GM18868 (cell line): ENCODE measurements at regions not wholly inside any gene's neighbourhood (a gene's known extent, or its start where the extent isn't known, plus 50 kb on each side); places are given as distances from the start of the nearest gene placed in this dataset.

Experiments used
- ATAC-seq: cut with Tn5 transposase; IDR thresholded peaks from one replicate; pipeline ENCODE4 v1.9.1; 2021; ENCODE audit warnings: mild to moderate bottlenecking, moderate library complexity; ENCODE audit not compliant: unreplicated experiment

DNA sequence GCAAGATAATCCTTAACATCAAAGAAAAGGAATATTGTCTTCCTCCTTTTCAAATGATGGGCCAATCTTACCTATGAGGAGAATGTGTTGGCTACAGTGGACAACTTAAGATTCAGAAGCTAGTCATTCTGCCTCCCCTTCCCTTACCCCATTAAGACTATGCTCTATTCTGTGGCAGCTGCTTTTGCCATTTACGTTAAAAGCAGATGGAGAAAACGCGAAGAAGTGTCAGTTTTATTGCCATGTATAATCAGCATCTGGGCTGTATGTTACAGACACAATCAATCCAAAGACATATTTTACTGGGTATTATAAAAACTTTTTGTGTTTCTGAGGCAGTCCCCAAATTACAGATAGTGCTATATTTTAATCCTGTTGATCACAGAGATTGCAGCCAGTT is 196.1 kb upstream of the PACRGL start:
- ATAC-seq = no peak

DNA sequence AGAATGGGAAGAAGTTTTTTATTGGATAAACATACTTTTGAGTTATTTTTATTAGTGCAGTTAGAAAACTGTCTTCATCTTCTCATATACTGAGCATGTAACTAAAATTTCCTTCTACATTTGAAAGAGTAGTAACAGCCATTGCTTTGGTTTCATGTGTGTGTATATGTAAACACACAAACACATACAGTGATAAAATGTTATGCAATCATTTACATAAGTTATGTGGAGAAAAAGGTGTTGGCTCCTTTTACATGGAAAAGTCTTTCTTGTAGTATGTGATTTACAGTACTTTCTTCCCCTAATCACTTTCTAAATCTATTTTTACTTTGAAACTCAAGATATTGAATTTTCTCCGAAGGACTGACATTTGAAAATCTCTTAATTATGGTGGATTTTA is 194.3 kb upstream of the PACRGL start:
- ATAC-seq = no peak

DNA sequence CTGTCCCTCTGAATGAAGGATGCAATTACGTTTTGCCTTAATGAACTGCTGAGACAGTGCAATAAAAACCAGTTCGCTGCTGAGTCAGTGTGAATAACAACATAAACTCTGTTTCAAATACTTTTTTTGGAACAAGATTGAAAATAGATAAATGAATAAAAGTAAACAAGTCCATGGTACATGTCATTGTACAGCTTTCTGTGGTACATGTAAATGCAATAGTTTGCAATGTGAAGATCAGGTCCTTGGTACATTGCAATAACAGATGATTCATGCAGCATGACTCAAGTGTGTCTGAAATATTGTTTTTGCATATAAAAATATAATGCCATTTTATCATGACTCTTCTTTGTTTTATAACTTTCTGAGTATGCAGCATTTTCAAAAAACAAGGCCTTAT is 193.4 kb upstream of the PACRGL start:
- ATAC-seq = no peak

DNA sequence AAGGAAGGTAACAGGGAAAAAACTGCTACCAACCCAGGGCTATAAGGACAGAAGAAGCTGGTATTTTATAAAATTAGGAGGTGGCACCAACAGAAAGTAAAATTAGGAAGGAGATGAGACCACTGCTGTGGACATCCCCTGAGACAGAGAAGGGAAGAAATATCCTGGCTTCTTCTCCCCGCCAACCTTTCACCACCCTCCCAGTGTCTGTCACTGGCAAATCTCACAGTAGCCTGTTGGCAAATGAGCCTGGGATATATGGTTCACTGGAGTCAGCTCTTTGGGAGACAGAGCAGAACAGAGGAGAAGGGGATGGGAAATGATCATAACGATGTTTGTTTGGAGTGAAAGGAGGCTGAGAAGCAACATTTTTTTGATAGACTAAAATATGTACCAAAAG is 190.9 kb upstream of the PACRGL start:
- ATAC-seq = no peak

DNA sequence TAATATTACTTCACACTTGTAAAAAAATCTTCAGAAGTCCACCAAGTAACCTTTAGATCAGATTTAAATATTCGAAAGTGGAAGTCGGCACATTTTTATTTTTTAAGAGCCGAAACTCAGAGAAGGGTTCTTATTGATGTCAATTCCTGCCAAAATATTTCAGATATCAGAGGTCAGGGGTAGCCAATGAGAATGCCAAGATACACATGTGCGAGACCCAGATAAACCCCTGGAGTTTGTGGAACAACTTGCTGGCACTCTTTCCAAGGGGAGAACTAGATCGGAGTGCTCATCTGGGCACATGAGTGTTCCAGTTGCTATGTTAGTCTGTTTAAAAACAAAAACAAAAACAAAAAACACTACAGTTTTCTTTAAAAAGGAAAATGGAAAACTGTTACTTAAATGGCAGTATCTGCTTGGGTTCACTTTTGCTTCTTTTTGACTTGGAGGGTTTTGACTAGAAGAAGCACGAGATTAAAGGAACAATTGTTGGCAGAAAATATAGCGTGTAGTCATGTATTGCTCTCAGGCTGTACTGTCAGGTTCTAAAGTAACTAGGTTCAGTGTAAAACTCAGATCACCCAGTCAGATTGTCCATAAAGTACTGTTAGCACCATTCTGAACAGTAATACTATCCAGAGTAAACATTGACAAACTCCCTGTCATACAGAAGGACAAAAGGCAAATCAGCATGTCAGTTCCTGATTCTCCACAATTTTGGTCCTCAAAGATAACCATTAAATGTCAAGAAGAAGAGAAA is 188.0 kb upstream of the PACRGL start:
- ATAC-seq = no peak

DNA sequence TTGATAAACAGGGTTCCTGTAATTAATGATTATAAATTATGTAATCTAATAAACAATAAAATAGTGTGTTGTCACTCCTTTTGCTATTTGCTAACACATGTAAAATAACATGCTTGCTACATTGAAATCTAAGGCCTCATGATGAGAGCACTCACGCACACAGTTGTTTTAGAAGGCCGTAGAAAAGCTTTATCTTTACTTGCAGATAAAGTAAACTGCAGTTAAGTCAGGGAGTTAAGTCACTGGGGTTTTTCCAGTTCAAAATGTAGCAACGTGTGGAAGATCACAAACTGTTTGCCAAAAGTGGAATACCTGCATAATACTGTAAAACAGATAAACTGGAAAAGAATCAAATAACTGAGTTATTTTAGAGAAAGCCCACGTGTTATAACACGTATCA is 187.3 kb upstream of the PACRGL start:
- no peak for ATAC-seq

DNA sequence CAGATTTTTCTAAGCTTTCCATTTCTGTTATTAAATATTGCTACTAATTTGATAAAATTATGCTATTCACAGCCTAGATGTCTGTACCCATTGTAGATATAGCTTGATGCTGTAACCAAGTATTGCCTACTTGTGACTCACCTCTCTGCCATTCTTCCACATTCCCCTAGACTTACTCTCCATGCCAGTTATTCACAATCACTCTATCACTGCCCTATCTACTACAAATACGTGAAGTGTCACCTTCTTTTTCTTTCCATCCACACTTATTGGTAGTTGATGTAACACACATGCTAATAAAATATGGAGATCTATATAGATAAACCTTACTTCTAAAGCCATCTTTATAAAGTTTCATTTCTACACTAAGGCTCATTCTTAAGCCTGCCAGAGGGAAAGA is 179.4 kb upstream of the PACRGL start:
- ATAC-seq = no peak

DNA sequence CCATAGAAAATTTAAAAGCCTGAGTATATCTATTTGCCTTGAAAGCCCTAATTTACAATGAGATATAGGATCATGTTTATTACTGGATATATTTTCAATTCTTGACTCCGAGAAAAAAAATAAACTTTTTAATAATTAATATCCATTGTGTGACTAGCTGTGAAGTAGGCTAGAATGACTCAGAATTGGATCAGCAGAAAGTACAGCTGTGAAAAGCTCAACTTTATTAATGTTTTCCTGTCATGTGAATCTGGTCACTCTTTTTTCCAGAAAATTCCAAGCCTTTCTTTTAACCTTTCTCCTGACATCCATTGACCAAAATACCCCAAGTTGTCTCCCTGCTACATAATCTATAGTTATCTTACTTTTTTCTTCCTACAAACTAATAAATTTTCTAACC is 171.8 kb upstream of the PACRGL start:
- no peak for ATAC-seq

DNA sequence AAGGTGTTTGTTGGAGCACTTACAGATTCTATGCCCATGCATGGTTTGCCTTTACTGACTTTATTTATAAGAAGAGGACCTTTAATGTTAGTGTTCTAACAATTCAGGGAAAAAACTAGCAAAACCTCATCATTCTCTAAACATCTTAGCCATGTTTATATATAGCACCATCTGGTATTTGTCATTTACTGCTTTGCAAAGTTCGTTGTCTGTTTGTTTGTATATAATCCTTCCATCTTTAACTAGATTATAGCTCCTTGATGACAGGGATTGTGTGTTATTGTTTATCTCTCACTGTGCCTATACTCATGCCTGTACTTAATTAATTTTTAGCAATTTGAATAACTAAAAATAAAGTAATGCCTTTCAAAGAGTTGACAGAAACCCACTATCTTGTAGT is 170.6 kb upstream of the PACRGL start:
- no peak for ATAC-seq

DNA sequence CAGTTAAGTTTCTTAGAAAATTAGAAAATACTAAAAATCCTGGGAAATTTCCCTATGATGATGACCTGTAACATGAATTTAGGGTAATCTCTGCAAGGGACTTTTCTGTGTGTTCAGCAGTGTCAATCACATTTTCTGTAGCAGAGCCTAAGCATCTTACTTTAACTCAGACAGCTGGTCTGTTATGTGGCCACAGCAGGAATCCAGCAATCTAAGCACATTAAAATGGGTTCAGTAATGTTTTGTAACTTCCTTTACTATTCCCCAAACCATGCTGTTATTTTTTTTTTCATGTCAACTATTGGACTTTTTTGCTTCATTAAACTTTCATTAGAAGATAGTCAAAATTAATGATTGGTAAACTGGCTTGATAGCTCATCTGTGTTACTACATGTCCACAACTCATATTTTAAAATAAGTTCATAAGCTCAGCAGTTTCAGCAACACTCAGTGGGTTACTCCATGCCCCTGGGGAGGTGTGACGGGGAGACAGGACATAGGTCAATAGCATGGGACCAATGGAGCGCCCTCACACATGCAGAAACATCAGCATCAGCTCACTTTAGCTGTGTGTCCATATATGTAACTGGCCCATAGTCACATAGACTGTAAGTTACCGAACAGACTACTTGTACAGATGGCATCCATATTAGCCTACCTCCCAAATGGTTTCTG is 168.0 kb upstream of the PACRGL start:
- no peak for ATAC-seq

DNA sequence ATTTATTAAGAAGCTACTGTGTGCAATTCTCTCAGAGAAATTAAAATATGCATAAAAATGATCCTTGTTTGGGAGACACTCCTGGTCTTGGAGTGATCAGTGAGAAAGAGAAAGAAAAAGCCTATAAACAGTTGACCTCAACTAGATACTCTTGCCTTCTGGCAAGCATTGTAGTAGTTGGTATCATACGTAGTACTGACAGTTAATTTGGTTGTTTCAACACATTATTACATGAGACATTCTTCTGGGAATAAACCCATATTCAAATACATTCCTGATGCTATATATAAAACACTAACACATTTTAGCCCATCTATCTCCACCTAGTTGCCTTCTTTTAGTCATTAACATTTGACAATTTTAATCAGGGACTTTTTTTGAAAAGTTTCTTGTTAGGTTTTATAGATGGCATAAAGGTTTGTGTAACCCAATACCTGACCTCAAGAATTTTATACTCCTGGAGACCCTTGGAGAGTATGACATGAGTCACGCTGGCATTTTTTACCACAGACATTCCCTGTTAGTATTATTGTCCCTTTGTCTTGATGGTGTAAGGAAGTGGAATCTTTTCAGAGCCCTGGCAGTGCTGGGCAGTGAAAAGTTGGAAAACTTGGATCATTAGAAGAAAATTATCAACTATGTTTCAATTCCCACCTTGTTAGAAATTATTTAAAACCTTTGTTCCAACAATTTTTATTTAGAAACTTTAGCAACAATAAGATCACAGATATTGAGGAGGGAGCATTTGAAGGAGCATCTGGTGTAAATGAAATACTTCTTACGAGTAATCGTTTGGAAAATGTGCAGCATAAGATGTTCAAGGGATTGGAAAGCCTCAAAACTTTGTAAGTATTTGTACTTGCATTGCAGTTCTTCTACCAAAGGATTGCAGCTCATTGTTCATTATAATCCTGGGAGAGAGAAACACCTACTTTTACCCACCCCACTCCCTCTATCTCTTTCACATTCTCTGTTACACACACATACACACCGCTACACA is 167.1 kb upstream of the PACRGL start:
- no peak for ATAC-seq

DNA sequence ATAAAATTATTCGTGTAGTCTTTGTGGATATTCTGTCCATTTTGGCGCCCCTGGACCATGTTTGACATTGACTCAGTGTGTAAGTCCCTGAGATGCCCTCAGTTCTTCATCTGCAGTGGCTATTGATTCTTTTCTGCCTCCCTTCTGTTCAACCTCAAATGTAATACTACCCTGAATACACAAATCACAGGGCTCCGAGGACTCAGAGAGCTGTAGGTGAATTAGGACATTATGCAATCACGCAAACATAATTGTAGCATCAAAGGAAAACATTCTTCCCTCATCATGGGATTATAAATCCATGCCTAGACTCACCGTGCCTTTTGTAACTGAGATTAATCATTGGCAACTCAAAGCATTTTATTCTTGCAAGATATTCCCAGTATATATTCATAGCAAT is 161.4 kb upstream of the PACRGL start:
- ATAC-seq = no peak

DNA sequence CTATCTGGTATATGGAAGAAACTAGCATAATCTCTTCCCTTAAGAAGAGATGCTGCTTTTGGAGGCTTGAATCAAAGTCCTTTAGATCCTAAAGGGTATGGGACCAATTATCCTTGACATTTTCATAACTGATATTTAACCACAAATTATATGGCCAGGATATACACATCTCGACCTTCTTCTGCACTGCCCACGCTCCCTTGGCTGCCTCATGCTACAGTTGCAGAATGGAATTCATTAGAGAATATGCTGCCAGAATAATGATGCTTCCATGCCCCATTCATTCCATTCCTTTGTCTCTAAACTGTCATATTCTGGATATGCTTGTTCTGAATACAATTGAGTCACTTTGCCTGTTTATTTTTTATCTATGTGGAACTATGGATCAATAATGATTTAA is 157.1 kb upstream of the PACRGL start:
- no peak for ATAC-seq

DNA sequence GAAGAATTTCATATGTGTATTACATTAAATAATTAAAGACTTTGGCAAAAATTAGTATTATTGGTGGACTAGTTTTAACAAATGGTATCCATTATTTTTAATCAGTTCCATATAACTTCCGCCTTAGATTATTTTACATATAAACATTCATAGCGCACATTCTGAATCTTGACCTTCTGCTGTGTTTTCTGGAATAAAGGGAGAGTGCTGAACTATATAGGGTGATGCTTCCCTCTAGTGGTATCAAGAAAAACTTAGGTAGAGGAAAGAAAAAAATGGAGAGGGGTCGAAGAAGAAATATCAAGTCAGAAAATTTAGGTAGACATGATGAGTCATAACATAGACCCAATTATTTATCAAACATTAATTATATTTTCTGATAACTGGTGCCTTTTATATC is 155.6 kb upstream of the PACRGL start:
- peak; percentile 65 for ATAC-seq

DNA sequence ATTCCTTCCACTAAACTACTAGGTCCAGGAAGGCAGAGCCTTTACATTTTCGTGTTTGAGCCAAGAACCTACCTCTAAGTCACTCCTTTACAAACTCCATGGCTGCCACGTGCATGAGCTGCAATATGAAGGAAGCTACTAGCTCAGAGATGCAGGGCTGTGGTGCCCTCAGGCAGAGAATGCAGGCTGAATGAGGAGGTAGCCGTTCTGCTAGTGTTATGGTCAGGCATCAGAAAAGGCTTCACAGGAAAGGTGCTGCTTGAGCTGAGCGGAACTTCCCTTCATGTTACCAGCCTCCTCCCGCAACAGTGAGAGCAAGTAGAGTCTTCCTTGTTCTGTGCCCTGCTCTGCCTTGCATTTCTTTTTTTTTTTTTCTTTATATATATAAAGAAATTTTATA is 148.3 kb upstream of the PACRGL start:
- ATAC-seq = no peak

DNA sequence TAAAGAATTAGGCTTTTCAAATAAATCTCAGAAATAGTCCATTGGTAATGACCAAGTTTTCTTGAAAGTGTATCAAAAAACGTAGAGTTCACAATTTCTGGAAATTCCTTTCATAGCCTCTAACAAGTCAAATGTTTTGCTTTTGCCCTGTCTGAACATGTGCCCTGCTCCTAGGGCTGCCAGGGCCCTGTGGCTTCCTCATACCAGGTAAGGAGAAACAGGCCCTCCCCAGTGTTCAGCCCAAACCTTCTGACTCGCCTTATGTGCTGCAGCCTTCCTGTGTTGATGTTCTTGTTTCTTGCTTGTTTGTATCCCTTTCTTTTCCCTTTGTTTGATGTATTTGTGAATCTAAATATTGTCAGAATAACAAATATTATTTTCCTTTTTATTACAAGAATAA is 146.1 kb upstream of the PACRGL start:
- no peak for ATAC-seq

DNA sequence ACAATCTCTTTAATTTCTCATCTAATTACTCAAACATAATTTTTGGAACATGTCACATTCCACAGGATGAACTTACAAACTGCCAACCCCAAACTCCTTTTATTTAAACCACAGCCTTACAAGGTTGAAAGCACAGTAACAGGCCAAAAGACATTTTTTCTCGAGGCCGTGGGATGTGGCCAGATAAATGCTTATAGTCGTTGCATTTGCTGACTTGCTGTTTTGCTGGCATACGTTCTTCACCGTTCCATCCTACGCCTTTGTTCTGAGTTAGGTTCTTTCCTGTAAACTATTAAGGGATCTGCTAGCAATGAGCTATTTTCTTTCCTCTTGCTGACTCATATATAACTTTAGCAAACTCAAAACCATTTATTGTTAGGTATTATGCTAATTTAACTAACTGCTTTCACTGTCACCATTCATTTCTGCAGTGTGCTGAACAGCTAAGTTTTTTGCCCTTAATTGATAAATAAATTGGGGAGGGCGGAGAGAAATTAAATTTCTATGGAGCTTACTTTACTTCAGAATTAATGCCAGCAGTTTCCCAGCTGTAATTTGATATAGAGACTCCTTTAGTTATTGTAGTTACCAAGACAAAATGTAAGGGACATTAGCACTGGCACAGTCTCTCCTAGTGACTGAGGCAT is 135.1 kb upstream of the PACRGL start:
- ATAC-seq = no peak

DNA sequence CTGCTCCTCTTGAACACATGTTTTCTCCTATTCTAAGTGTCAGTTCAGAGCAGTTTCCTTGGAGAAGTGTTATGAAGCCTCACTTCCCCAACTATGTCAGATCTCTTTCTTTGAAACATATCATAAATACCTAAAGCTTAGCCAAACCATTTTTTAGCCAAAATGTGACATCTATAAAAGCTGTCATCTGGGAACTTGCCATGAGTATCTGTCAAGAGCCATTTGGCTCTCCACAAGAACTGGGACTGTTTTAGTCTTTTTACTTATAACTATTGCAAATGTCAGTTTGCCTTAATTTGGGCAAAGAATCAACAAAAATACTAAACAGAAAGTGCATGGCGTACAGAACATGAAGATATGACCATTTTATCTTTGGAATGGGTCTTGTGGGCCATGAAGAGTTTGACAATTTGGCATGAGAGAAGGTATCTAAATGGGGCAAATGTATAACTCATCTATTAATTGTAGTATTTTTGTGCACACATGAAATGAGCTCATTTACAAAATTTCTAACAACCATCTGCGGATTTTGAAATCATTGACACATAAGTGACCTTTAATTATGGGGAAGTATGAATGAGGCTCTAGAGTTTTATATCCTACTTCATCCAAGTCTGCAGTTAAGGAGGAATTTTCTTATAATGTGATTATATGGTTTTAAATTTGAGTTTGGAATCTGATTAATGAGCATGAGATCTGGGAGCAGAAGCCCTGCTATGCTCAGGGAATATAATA is 129.1 kb upstream of the PACRGL start:
- no peak for ATAC-seq

DNA sequence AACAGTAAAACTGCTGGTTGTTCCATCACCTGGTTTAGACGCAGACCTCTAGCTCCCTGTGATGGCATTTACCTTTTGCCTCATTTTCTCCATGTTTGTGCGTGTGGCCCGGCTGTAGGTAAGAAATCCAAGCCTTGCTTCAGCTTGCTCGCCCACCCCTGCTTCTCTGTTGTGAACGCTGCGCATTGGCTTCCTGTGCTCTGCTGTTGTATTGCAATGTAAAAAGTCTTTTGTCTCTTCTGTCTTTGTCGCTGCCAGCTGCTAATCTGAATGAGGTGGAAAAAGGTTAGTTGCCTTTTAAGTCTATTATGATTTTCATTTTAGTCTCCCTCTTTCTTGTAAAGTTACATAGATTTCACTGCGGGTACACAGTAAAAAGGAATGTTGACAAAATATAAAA is 127.3 kb upstream of the PACRGL start:
- ATAC-seq = no peak

DNA sequence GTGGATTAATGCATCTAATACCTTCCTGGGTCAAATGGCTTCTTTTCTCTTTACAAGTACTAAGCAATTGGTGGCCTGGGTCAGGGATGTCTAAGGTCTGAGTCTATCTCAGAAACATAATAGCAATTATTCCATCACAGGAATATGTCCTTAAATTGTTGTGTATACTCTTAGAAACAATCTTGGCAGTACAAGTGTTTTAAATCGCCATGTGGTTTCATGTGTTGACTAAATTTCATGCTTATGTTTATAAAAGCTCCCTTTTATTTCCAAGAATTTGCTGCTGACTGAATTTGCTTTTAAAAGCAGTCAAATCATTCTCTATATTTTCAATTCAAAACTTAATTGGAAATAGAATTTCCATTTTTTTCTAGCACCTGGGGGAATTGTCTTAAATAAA is 125.3 kb upstream of the PACRGL start:
- ATAC-seq = no peak
